ENCODE measurements at regions not wholly inside any gene's neighbourhood (a gene's known extent, or its start where the extent isn't known, plus 50 kb on each side); places are given as distances from the start of the nearest gene placed in this dataset.

DNA sequence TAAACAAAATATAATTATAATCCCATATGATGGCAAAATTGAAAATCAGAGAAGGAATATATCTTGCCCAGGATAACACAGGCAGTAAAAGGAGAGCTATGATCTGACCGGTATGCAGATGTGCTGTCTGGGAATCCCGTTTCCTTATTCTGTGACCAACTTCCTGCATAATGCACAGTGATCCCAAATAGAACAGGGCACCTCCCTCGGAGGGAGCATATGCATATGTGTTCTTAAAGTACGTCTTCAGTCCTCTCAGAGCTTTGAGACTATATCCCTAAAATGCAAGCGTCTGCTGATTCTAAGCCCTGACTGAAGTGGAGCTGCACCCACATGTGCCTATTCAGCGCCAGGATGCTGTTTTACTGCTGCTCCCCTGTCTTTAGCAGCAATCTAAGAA lies 366.1 kb upstream of the PTBP2 start:
- WGBS, 2 donors, result 74 to 76% methylated on average over 6 of the region's 6 CpGs
- intact Hi-C loops (cut with DNase I), result no loop called here
- Histone ChIP-seq H3K27me3 (ENCODE audit: control insufficient read depth in 1 of 2, insufficient read depth in 2 of 2, low read length in 1 of 2) (no peaks in the 10 kb centered on the region), H3K4me1 (ENCODE audit: control insufficient read depth in 1 of 2, insufficient read depth in 2 of 2, low read length in 2 of 2) (no peaks in the 10 kb centered on the region), H3K9me3 (ENCODE audit: control insufficient read depth, low read length) (peaks cover 2% of the 10 kb centered on the region), H3K36me3 (ENCODE audit: control insufficient read depth in 1 of 2, insufficient read depth in 2 of 2, low read length in 1 of 2) (no peaks in the 10 kb centered on the region), H3K4me3 (ENCODE audit: low read length in 2 of 2) (no peak overlapping the region), H3K27ac (ENCODE audit: low read depth in 1 of 2, low read length in 2 of 2) (no peak overlapping the region)
- ATAC-seq (ENCODE audit: low FRiP score) (no peak), DNase-seq (no peak)

DNA sequence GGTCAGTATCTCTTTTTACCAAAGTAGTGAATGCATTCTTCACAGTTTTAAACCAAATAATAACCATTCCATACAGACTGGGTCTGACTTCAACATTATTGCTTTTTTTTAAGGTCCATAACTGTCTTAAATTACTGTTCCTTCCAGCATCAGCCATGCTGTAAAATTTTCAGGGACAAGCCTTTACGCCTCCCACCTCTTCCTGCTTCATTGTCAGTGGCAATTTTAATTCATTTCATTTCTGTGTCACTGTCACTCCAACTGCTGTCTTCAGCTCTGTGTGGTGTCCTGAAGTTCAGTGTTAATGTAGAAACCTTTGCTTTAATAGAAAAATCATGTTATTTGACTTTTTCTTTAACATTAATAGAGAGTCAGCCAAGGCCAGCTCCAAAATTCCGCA lies 365.6 kb upstream of the PTBP2 start:
- H3K4me1 ChIP-seq (ENCODE audit: control insufficient read depth in 1 of 2, insufficient read depth in 2 of 2, low read length in 2 of 2), result no peaks in the 10 kb centered on the region
- no peak for ATAC-seq (ENCODE audit: low FRiP score)
- H3K4me3 ChIP-seq (ENCODE audit: low read length in 2 of 2), result no peak overlapping the region
- no peak overlapping the region for H3K27ac ChIP-seq (ENCODE audit: low read depth in 1 of 2, low read length in 2 of 2)
- H3K36me3 ChIP-seq (ENCODE audit: control insufficient read depth in 1 of 2, insufficient read depth in 2 of 2, low read length in 1 of 2), result no peaks in the 10 kb centered on the region
- no peaks in the 10 kb centered on the region for H3K27me3 ChIP-seq (ENCODE audit: control insufficient read depth in 1 of 2, insufficient read depth in 2 of 2, low read length in 1 of 2)
- 89 to 90% methylated on average over 2 of the region's 2 CpGs for WGBS, 2 donors
- no peak for DNase-seq
- H3K9me3 ChIP-seq (ENCODE audit: control insufficient read depth, low read length), result peaks cover 2% of the 10 kb centered on the region
- intact Hi-C loops (cut with DNase I), result no loop called here

DNA sequence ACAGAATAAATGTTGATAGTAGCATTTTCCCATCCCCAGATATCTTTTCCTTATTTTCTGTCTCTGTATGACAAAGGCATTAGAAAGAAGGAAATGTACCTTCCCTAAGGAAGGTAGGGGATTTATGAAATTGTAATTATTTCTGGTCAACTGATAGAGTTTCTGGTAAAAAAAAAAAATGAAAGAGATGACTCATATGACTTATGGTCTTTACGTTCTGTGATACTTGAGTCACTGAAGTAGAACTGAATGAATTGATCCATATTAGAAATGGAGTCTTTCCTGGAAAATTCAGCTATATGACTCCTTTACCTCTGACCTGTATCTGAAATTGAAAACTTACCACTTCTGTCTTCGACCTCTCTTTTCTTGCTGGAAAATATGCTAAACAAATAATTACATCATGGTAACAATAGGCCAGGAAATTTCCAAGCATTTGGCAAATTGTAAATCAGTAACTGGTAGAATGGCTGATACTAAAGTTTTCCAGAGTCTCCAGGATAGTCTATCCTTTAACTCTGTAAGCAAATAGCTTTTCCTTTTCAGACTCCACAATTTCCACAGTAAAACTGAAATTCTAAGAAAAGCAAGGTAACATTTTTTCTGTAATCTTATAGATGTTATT lies 364.3 kb upstream of the PTBP2 start:
- Histone ChIP-seq H3K27ac (ENCODE audit: low read depth in 1 of 2, low read length in 2 of 2) (no peak overlapping the region), H3K27me3 (ENCODE audit: control insufficient read depth in 1 of 2, insufficient read depth in 2 of 2, low read length in 1 of 2) (no peaks in the 10 kb centered on the region), H3K36me3 (ENCODE audit: control insufficient read depth in 1 of 2, insufficient read depth in 2 of 2, low read length in 1 of 2) (no peaks in the 10 kb centered on the region), H3K9me3 (ENCODE audit: control insufficient read depth, low read length) (peaks cover 2% of the 10 kb centered on the region), H3K4me3 (ENCODE audit: low read length in 2 of 2) (no peak overlapping the region), H3K4me1 (ENCODE audit: control insufficient read depth in 1 of 2, insufficient read depth in 2 of 2, low read length in 2 of 2) (no peaks in the 10 kb centered on the region)
- DNase-seq (no peak), ATAC-seq (ENCODE audit: low FRiP score) (no peak)
- 74 to 76% methylated on average over 2 of the region's 2 CpGs for WGBS, 2 donors
- intact Hi-C loops (cut with DNase I), result no loop called here

DNA sequence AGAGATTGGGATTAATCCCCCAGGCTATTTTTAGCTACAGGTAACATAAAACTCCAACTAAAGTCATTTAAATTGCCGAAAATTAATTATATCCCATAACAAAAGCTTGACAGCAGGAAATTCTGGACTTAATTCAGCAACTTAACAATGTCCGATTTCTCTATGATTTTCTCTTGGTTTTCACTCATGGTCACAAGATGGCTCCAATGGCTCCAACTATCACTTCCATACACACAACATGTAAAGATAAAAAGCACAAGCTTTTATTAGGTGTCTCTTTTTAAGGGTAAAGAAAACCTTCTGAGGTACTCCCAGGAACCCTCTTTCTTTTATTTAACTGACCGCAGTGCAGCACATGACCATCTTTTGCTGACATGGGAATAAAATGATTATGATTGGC lies 363.5 kb upstream of the PTBP2 start:
- 65 to 97% methylated on average over 3 of the region's 3 CpGs for WGBS, 2 donors
- no peaks in the 10 kb centered on the region for H3K36me3 ChIP-seq (ENCODE audit: control insufficient read depth in 1 of 2, insufficient read depth in 2 of 2, low read length in 1 of 2)
- no peak for ATAC-seq (ENCODE audit: low FRiP score)
- no peak overlapping the region for H3K27ac ChIP-seq (ENCODE audit: low read depth in 1 of 2, low read length in 2 of 2)
- H3K4me1 ChIP-seq (ENCODE audit: control insufficient read depth in 1 of 2, insufficient read depth in 2 of 2, low read length in 2 of 2), result no peaks in the 10 kb centered on the region
- no peak overlapping the region for H3K4me3 ChIP-seq (ENCODE audit: low read length in 2 of 2)
- peaks cover 2% of the 10 kb centered on the region for H3K9me3 ChIP-seq (ENCODE audit: control insufficient read depth, low read length)
- intact Hi-C loops (cut with DNase I), result no loop called here
- no peak for DNase-seq
- H3K27me3 ChIP-seq (ENCODE audit: control insufficient read depth in 1 of 2, insufficient read depth in 2 of 2, low read length in 1 of 2), result no peaks in the 10 kb centered on the region

DNA sequence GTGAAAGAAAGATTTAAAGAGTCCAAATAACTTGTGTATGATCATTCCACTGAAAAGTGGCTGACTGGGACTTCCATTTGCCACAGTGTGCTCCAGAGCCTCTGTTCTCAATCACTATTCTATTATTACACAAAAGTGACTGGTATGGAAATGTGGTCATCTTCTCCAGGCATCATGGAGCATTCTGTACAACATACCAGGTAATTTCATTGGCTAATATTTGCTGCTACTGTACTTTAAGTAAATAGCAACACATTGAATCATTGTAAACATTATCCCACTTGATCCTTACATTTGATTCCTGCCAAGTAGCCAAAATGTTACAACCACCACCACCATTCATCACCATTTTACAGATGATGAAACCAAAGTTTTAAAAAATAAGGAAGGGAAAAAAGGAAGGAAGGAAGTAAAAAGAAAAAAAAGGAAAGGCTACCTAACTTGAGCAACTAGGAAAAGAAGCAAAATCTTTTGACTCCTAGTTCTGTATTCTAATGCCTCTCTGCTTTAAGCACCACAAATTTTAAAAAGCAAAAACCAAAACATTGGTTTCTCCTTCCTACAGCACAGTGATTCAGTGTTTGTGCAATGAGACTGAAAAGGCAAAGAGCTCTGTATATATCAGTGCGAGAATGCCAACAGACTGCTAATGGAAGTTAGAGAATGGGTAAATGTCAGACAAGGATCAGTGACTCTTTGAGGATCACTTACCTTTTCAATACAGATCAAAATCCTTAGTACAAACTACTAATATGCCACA lies 361.4 kb upstream of the PTBP2 start:
- H3K27me3 ChIP-seq (ENCODE audit: control insufficient read depth in 1 of 2, insufficient read depth in 2 of 2, low read length in 1 of 2), result no peaks in the 10 kb centered on the region
- WGBS, 2 donors, result 89 to 100% methylated on average over 1 of the region's 1 CpG
- no peaks in the 10 kb centered on the region for H3K4me1 ChIP-seq (ENCODE audit: control insufficient read depth in 1 of 2, insufficient read depth in 2 of 2, low read length in 2 of 2)
- ATAC-seq (ENCODE audit: low FRiP score) (no peak), DNase-seq (no peak)
- no peak overlapping the region for H3K27ac ChIP-seq (ENCODE audit: low read depth in 1 of 2, low read length in 2 of 2)
- H3K9me3 ChIP-seq (ENCODE audit: control insufficient read depth, low read length), result peaks cover 2% of the 10 kb centered on the region
- H3K36me3 ChIP-seq (ENCODE audit: control insufficient read depth in 1 of 2, insufficient read depth in 2 of 2, low read length in 1 of 2), result no peaks in the 10 kb centered on the region
- intact Hi-C loops (cut with DNase I), result no loop called here
- no peak overlapping the region for H3K4me3 ChIP-seq (ENCODE audit: low read length in 2 of 2)

DNA sequence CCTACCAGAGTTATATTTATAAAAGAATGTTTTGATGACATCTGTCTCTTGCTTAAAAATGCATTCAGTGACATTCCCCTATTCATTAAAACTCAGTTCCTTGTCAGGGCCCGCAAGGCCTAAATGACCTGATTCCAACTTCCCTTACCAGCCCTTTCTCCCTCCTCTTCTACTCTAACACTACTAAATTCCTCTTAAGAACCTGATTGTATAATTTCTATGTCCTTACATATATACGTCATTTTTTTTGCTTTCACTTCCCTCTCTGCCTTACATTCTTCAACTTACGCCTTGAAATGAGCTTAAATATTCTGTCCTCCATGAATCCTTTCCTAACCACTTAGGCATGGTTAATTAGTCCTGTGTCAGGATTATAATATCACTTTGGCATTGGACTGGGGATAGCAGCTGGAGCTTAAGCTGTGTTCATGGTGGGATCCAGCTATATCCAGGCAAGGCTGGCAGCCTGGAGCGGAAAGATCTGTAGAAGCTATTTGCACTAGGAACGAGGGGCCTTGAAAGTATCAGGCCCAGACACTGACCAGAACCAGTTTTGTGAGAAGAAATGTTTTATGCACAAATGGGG lies 360.2 kb upstream of the PTBP2 start:
- no peak overlapping the region for H3K4me3 ChIP-seq (ENCODE audit: low read length in 2 of 2)
- DNase-seq, result no peak
- H3K36me3 ChIP-seq (ENCODE audit: control insufficient read depth in 1 of 2, insufficient read depth in 2 of 2, low read length in 1 of 2), result no peaks in the 10 kb centered on the region
- no peaks in the 10 kb centered on the region for H3K4me1 ChIP-seq (ENCODE audit: control insufficient read depth in 1 of 2, insufficient read depth in 2 of 2, low read length in 2 of 2)
- H3K9me3 ChIP-seq (ENCODE audit: control insufficient read depth, low read length), result peaks cover 2% of the 10 kb centered on the region
- intact Hi-C loops (cut with DNase I), result no loop called here
- no peaks in the 10 kb centered on the region for H3K27me3 ChIP-seq (ENCODE audit: control insufficient read depth in 1 of 2, insufficient read depth in 2 of 2, low read length in 1 of 2)
- 70 to 92% methylated on average over 5 of the region's 5 CpGs for WGBS, 2 donors
- H3K27ac ChIP-seq (ENCODE audit: low read depth in 1 of 2, low read length in 2 of 2), result no peak overlapping the region
- ATAC-seq (ENCODE audit: low FRiP score), result no peak

DNA sequence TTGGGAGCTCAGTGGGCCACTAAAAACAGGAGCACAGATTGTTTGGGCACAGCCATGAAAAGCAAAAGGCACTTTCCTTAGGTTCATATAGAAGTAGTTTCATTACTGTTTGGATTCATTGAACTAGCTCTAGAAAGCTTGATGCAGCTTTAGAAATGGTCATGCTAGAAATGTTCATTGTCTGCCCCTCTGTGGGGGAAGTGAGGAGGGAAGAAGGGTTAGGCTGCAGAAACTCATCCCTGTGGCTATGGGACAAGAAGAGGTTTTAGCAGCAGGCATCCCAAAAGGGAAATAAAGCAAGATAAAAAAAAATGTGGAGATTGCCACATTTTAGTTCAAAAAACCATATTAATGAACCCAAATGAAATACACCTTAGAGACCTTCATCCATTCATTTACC lies 359.6 kb upstream of the PTBP2 start:
- intact Hi-C loops (cut with DNase I), result no loop called here
- H3K27ac ChIP-seq (ENCODE audit: low read depth in 1 of 2, low read length in 2 of 2), result no peak overlapping the region
- DNase-seq (no peak), ATAC-seq (ENCODE audit: low FRiP score) (no peak)
- peaks cover 2% of the 10 kb centered on the region for H3K9me3 ChIP-seq (ENCODE audit: control insufficient read depth, low read length)
- no peak overlapping the region for H3K4me3 ChIP-seq (ENCODE audit: low read length in 2 of 2)
- H3K4me1 ChIP-seq (ENCODE audit: control insufficient read depth in 1 of 2, insufficient read depth in 2 of 2, low read length in 2 of 2), result no peaks in the 10 kb centered on the region
- no peaks in the 10 kb centered on the region for H3K36me3 ChIP-seq (ENCODE audit: control insufficient read depth in 1 of 2, insufficient read depth in 2 of 2, low read length in 1 of 2)
- H3K27me3 ChIP-seq (ENCODE audit: control insufficient read depth in 1 of 2, insufficient read depth in 2 of 2, low read length in 1 of 2), result no peaks in the 10 kb centered on the region

DNA sequence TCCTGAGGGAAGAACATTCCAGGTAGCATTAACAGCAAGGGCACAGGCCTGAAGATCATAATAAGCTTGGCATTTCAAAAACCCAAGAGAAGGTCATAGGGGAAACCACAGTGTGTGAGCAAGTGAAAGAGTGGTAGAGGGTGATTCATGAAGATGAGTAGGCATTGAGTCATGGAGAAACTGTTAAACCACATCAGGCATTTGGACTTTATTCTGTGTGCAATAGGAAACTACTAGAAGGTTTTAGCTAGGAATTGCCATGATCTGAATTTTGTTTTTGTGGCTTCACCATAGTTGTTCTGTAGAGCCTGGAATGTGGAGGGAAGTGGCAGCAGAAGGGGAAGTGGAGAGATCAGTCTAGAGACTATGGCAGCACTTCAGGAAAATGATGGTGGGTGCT lies 359.0 kb upstream of the PTBP2 start:
- H3K4me3 ChIP-seq (ENCODE audit: low read length in 2 of 2), result no peak overlapping the region
- intact Hi-C loops (cut with DNase I), result no loop called here
- DNase-seq (no peak), ATAC-seq (ENCODE audit: low FRiP score) (no peak)
- no peak overlapping the region for H3K27ac ChIP-seq (ENCODE audit: low read depth in 1 of 2, low read length in 2 of 2)
- no peaks in the 10 kb centered on the region for H3K4me1 ChIP-seq (ENCODE audit: control insufficient read depth in 1 of 2, insufficient read depth in 2 of 2, low read length in 2 of 2)
- no peaks in the 10 kb centered on the region for H3K27me3 ChIP-seq (ENCODE audit: control insufficient read depth in 1 of 2, insufficient read depth in 2 of 2, low read length in 1 of 2)
- H3K9me3 ChIP-seq (ENCODE audit: control insufficient read depth, low read length), result peaks cover 2% of the 10 kb centered on the region
- no peaks in the 10 kb centered on the region for H3K36me3 ChIP-seq (ENCODE audit: control insufficient read depth in 1 of 2, insufficient read depth in 2 of 2, low read length in 1 of 2)

DNA sequence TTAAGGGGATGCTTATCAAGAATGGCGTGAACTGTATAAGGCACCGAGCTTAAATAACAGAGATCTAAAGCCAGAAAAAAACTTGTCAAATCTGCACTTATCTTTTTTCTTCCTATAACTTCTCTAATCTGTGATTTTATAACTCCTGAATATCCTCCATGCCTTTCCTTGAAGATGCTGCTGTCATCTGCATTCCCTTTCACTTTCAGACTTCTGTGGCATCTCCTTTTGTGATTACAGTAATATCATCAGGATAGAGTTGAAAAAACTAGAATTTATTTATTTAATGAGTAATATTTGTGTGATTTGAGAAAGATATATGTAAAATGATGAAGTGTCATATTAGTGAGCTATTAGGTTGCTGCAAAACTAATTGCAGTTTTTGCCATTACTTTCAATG lies 357.8 kb upstream of the PTBP2 start:
- Histone ChIP-seq H3K27me3 (ENCODE audit: control insufficient read depth in 1 of 2, insufficient read depth in 2 of 2, low read length in 1 of 2) (no peaks in the 10 kb centered on the region), H3K36me3 (ENCODE audit: control insufficient read depth in 1 of 2, insufficient read depth in 2 of 2, low read length in 1 of 2) (no peaks in the 10 kb centered on the region), H3K27ac (ENCODE audit: low read depth in 1 of 2, low read length in 2 of 2) (no peak overlapping the region), H3K4me3 (ENCODE audit: low read length in 2 of 2) (no peak overlapping the region), H3K9me3 (ENCODE audit: control insufficient read depth, low read length) (peaks cover under 1% of the 10 kb centered on the region), H3K4me1 (ENCODE audit: control insufficient read depth in 1 of 2, insufficient read depth in 2 of 2, low read length in 2 of 2) (no peaks in the 10 kb centered on the region)
- intact Hi-C loops (cut with DNase I), result no loop called here
- DNase-seq (no peak), ATAC-seq (ENCODE audit: low FRiP score) (no peak)
- WGBS, 2 donors, result 76 to 77% methylated on average over 2 of the region's 2 CpGs
